Aorta (tissue), 5 donors: ENCODE measurements at regions not wholly inside any gene's neighbourhood (a gene's known extent, or its start where the extent isn't known, plus 50 kb on each side); places are given as distances from the start of the nearest gene placed in this dataset.
"Not testable (repeated sequence)": the region's sequence is repeated elsewhere in the genome, so short reads cannot be mapped to it uniquely, and the experiment has no call there.

Source experiments
- ATAC-seq: fragments of 200-7000 bp; cut with Tn5 transposase; one replicate; pipeline ENCODE4 v1.9.1; 2022; ENCODE audit warnings: moderate library complexity; ENCODE audit not compliant: low FRiP score
- DNase-seq, 2 donors: peaks; one replicate each; pipeline ENCODE4 v3.0.0-alpha.2; 2020
- H3K27ac ChIP-seq, 2 donors: one replicate each; pipeline ENCODE4 v1.5.1; 2013; ENCODE audit warnings: low read length in 2 of 2, mild to moderate bottlenecking in 2 of 2, moderate library complexity in 2 of 2, control low read depth in 1 of 2, inconsistent platforms in 1 of 2, low read depth in 1 of 2
- H3K27me3 ChIP-seq, 2 donors: one replicate each; pipeline ENCODE4 v1.6.1; 2013; ENCODE audit warnings: control low read depth in 1 of 2, low read length in 1 of 2, mild to moderate bottlenecking in 1 of 2, moderate library complexity in 1 of 2; ENCODE audit not compliant: insufficient read depth in 2 of 2, control insufficient read depth in 1 of 2
- H3K36me3 ChIP-seq, 2 donors: one replicate each; pipeline ENCODE4 v1.6.1; 2013; ENCODE audit warnings: control low read depth in 1 of 2, low read length in 1 of 2, mild to moderate bottlenecking in 1 of 2; ENCODE audit not compliant: insufficient read depth in 2 of 2, control insufficient read depth in 1 of 2
- H3K4me1 ChIP-seq, 2 donors: one replicate each; pipeline ENCODE4 v1.6.1; 2013; ENCODE audit warnings: low read length in 2 of 2, control low read depth in 1 of 2, mild to moderate bottlenecking in 1 of 2, moderate library complexity in 1 of 2; ENCODE audit not compliant: insufficient read depth in 2 of 2, control insufficient read depth in 1 of 2
- H3K4me3 ChIP-seq, 2 donors: one replicate each; pipeline ENCODE4 v1.5.1; 2013; ENCODE audit warnings: low read length in 2 of 2, control low read depth in 1 of 2, mild to moderate bottlenecking in 1 of 2
- H3K9me3 ChIP-seq: one replicate; pipeline ENCODE4 v1.6.1; 2013; ENCODE audit warnings: mild to moderate bottlenecking, low read length; ENCODE audit not compliant: control insufficient read depth
- WGBS, 2 donors: extraction: QIAGEN DNeasy Blood & Tissue Kit; methylation state at CpG; one replicate each; pipeline ENCODE4 v1.1.7; 2013; 5-methylcytosine and 5-hydroxymethylcytosine counted together
- intact Hi-C, 2 donors: fragments of 100-400 bp; cut with DNase I; formaldehyde crosslinking; loops; one replicate each; pipeline versions ENCODE4 v1.14.2 to v1.15.0; 2022
- donor health status: healthy with polysubstance abuse.
- donor health status: Bipolar disorder and iron deficiency.
- donor health status: DM: no; HTN: no; CAD: no.
- donor health status: DM: no; HTN: no; CAD: no.
- donor health status: DM: yes; HTN: yes; CAD: no.

DNA sequence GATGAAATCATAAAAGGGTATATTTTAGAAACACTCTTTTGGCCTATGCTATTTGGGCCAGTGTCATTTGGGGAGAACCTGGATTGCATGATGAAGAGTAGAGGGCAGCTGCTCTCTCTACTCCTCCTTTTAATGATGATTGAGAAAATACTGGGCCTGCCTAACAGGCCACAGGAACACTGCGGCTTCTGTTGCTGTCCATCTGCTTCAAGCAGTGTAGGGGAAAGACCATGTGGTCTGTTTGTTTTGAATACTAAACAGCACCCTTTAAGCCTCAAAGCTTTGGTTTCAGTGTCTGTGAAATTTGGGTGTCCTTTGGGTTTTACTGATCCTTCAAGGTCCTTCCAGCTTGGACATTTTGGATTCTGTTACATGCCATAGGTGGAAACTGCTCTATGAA is 78.0 kb downstream of the TTC6 start:
- DNase-seq (no peak), ATAC-seq (no peak)
- WGBS, 2 donors: 15 to 28% methylated on average over 1 of the region's 1 CpG
- Histone ChIP-seq H3K27me3 (no peaks in the 10 kb centered on the region), H3K27ac (no peak overlapping the region), H3K36me3 (no peaks in the 10 kb centered on the region), H3K4me1 (peaks cover 0 to 2% of the 10 kb centered on the region in 2 donors), H3K9me3 (no peaks in the 10 kb centered on the region), H3K4me3 (no peak overlapping the region)
- intact Hi-C loops: no loop called here

DNA sequence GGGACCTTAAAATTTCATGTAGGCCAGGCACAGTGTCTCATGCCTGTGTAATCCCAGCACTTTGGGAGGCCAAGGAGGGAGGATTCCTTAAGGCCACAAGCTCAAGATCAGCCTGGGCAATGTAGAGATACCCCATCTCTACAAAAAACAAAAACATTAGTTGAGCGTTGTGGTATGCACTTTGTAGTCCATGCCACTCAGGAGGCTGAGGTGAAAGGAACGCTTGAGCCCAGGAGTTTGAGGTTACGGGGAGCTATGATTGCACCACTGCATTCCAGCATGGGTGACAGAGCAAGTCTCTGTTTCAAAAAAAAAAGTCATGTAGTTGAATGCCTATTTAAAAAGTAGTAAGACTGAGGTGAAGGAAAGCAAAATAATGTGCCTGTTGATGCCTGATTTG is 83.5 kb downstream of the TTC6 start:
- Histone ChIP-seq H3K27ac (no peak overlapping the region), H3K4me1 (no peaks in the 10 kb centered on the region), H3K9me3 (no peaks in the 10 kb centered on the region), H3K27me3 (no peaks in the 10 kb centered on the region), H3K4me3 (no peak overlapping the region), H3K36me3 (no peaks in the 10 kb centered on the region)
- DNase-seq: no peak
- no peak for ATAC-seq
- 83 to 85% methylated on average over 3 of the region's 3 CpGs for WGBS, 2 donors
- intact Hi-C loops: no loop called here

DNA sequence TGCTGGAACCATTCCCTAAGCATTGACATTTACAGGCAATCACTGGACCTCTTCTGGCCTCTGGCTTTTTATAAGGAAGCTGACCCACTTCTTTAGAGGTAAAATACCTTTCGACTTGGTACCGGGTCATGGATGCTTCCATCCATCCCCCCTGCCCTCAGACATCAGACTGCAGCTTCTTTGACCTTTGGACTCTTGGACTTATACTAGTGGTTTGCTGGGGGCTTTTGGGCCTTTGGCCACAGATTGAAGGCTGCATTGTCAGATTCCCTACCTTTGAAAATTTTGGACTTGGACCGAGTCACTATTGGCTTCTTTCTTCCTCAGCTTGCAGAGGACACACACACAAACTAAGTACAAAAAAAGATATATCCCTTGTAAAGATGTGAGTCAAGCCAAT is 86.1 kb downstream of the TTC6 start:
- ATAC-seq (no peak), DNase-seq (no peak)
- 93 to 96% methylated on average over 3 of the region's 3 CpGs for WGBS, 2 donors
- no peaks in the 10 kb centered on the region for H3K4me1 ChIP-seq
- H3K27ac ChIP-seq: no peak overlapping the region
- intact Hi-C loops: no loop called here
- H3K36me3 ChIP-seq: no peaks in the 10 kb centered on the region
- no peaks in the 10 kb centered on the region for H3K27me3 ChIP-seq
- H3K4me3 ChIP-seq: no peak overlapping the region
- no peaks in the 10 kb centered on the region for H3K9me3 ChIP-seq

DNA sequence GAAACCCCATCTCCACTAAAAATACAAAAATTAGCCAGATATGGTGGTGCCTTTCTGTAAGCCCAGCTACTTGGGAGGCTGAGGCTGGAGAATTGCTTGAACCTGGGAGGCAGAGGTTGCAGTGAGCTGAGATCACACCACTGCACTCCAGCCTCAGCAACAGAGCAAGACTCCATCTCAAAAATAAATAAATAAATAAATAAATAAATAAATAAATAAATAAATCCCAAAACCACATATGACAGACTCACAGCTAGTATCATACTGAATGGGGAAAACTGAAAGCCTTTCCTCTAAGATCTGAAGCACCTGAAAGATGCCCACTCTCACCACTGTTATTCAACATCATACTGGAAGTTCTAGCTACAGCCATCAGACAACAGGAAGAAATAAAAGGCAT is 97.3 kb downstream of the TTC6 start:
- H3K36me3 ChIP-seq, H3K4me1 ChIP-seq, H3K9me3 ChIP-seq, H3K27me3 ChIP-seq, intact Hi-C loops, DNase-seq, H3K4me3 ChIP-seq, H3K27ac ChIP-seq, ATAC-seq: not testable (repeated sequence)

DNA sequence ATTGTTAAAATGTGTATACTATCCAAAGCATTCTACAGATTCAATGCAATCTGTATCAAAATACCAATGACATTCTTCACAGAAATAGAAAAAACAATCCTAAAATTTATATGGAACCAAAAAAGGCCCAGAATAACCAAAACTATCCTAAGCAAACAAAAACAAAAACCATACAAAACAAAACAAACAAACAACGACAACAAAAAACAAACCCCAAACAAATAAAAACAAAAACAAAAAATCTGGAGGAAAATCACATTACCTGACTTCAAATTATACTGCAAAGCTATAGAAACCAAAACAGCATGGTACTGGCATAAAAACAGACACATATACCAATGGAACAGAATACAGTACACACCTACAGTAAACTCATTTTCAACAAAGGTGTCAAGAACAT is 98.0 kb downstream of the TTC6 start:
- H3K4me3 ChIP-seq, ATAC-seq, H3K36me3 ChIP-seq, H3K27ac ChIP-seq, H3K4me1 ChIP-seq, DNase-seq, intact Hi-C loops, H3K27me3 ChIP-seq, H3K9me3 ChIP-seq: not testable (repeated sequence)
- WGBS, 2 donors: 57 to 62% methylated on average over 1 of the region's 1 CpG

DNA sequence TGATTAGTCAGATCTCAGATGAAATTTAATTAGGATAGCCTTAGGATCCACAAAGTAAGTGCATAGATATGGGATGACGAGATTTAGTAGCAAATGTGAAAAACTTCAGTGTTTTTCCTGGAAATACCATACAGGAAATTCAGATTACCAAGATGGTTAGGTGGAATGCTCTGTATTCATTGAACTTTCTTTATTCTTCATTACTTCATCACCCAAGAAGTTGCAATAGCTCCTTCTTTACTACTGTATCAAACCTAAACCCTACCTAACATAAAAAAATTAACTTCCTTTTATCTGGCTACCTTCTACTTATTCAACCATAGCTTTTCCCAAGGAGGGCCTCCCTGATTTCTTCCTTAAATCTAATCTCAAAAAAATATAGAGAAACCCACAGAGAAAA is 100.4 kb downstream of the TTC6 start:
- H3K4me3 ChIP-seq: no peak overlapping the region
- H3K4me1 ChIP-seq: no peaks in the 10 kb centered on the region
- 73 to 83% methylated on average over 1 of the region's 1 CpG for WGBS, 2 donors
- H3K27me3 ChIP-seq: no peaks in the 10 kb centered on the region
- no peak overlapping the region for H3K27ac ChIP-seq
- intact Hi-C loops: no loop called here
- DNase-seq (no peak), ATAC-seq (no peak)
- peaks cover 3% of the 10 kb centered on the region for H3K9me3 ChIP-seq
- no peaks in the 10 kb centered on the region for H3K36me3 ChIP-seq

DNA sequence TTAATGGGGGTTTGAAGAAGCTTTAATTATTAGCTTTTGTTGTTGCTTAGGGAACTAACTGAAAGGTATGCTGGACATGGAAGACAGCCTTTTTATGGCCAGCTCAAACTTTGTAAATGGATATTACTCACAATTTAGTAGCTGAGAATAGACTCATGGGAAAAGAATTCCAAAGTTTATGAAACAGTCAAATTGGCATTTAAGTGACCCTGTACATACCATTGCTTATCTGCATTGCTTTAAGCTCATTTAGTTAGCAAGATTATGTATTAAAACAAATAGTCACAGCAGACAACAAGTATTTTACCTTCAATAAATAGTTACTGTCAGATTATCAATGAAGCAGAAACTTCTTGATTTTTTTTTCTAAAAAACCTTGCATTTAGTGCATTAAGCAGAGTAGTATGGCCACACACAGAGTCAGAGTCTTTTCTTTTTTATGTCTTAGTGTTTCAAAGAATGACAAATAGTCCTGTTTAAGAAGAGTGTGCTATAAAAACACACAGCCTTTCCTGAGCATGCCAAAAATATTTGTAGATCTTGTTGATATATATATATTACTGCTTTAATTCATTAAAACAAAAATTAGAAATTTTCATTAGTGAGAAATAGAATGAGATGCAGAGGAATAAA is 102.2 kb downstream of the TTC6 start:
- no peak for ATAC-seq
- H3K27ac ChIP-seq: no peak overlapping the region
- intact Hi-C loops: no loop called here
- peaks cover 3% of the 10 kb centered on the region for H3K9me3 ChIP-seq
- no peak overlapping the region for H3K4me3 ChIP-seq
- H3K27me3 ChIP-seq: no peaks in the 10 kb centered on the region
- H3K36me3 ChIP-seq: no peaks in the 10 kb centered on the region
- no peaks in the 10 kb centered on the region for H3K4me1 ChIP-seq
- DNase-seq: no peak

DNA sequence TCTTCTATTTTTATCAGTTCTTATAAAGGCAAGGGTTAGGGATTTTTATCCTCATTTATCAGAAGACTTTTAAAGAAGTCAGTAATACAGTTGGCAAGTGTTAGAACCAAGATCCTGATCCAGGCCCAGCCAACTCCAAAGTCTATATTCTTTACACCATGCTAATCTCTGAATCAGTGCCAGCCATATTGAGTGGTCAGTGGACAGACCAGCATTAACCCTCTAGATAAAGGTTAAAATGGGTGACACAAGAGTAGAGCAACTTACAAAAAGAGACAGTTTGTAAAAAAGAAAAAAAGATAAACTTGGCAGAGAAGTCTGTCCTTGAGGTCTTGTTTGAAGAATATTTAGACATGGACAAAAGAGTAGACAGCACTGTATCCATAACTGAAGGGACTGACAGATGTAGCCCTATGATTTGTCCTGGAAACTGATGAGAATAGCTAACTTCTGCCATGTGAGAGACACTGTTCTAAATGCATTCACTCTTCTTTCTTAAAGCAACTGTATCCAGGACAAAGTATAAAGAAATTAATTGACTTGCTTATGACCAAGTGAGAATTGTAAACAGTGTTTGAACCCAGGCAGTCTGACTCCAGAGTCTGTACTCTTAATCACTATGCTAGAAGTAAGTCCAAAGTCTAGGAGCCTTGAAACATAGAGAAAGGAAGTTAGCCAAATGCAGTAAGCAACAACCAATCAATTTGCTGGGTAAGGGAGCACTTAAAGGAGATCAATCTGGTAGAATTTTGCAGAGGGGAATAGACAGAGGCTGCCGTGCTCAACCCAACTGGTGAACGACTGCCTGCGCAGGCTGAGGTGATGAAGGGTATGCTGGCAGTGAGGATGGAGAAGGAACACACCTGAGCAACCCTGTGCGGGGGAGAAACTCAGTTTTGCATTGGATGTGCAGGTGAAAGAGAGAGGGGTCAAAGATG is 103.7 kb downstream of the TTC6 start:
- H3K27me3 ChIP-seq: no peaks in the 10 kb centered on the region
- DNase-seq (no peak), ATAC-seq (no peak)
- H3K4me1 ChIP-seq: no peaks in the 10 kb centered on the region
- intact Hi-C loops: no loop called here
- no peak overlapping the region for H3K4me3 ChIP-seq
- H3K9me3 ChIP-seq: peaks cover 3% of the 10 kb centered on the region
- 86 to 88% methylated on average over 4 of the region's 4 CpGs for WGBS, 2 donors
- H3K27ac ChIP-seq: no peak overlapping the region
- no peaks in the 10 kb centered on the region for H3K36me3 ChIP-seq

DNA sequence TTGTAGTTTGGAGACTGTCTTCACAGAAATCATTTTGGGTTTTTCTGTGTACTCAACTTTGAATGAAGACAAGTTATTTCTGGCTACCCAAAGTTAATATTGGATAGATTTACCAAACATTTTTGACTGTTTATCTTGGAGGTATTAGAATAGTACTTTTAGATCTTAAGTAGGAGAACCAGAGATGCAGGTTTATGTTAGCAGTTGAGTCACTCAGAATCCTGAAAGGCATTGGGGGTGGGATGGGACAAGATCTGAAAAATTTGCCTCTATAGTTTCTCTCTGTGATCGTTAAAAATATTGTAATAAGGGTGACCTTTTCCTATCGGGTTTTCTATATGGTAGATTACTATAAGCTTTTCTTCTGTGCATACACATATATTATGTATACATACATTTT is 112.3 kb downstream of the TTC6 start:
- ATAC-seq (no peak), DNase-seq (no peak)
- Histone ChIP-seq H3K4me1 (no peaks in the 10 kb centered on the region), H3K9me3 (no peaks in the 10 kb centered on the region), H3K27ac (no peak overlapping the region), H3K4me3 (no peak overlapping the region), H3K27me3 (no peaks in the 10 kb centered on the region), H3K36me3 (no peaks in the 10 kb centered on the region)
- WGBS, 2 donors: 66 to 81% methylated on average over 2 of the region's 2 CpGs
- intact Hi-C loops: loop anchor here in 1 of 2 donors (10.0 kb wide), 1 partner anchor 167 kb away; no protein-coding TSS in a partner anchor
